Activated CD4-positive, alpha-beta T cell treated with anti-CD3 and anti-CD28 coated beads for 36 hours (primary cell): ENCODE measurements at regions not wholly inside any gene's neighbourhood (a gene's known extent, or its start where the extent isn't known, plus 50 kb on each side); places are given as distances from the start of the nearest gene placed in this dataset.
"Not testable (repeated sequence)": the region's sequence is repeated elsewhere in the genome, so short reads cannot be mapped to it uniquely, and the experiment has no call there.

Experiments
- ATAC-seq: fragments of 200-7000 bp; cut with Tn5 transposase; one replicate; pipeline ENCODE4 v1.10.0; 2021; ENCODE audit warnings: mild to moderate bottlenecking, moderate library complexity
- CTCF ChIA-PET: fragments of 350-600 bp; sonication (Branson Sonifier 250); formaldehyde crosslinking; loops from one replicate; lab custom pipeline; 2021; ENCODE audit warnings: antibody characterized with exemption; lab: Charles Lee
- POLR2A ChIA-PET: fragments of 350-600 bp; sonication (Branson Sonifier 250); formaldehyde crosslinking; loops from one replicate; lab custom pipeline; 2021; ENCODE audit warnings: antibody characterized with exemption, inconsistent platforms; lab: Charles Lee
- DNase-seq: peaks from one replicate; pipeline ENCODE4 v3.0.0-alpha.2; 2020
- H3K27ac Mint-ChIP-seq: one replicate; pipeline ENCODE4 v1.8.0; 2021; ENCODE audit warnings: mixed read lengths
- H3K27me3 Mint-ChIP-seq: one replicate; pipeline ENCODE4 v1.8.0; 2021; ENCODE audit warnings: mixed read lengths
- H3K36me3 Mint-ChIP-seq: one replicate; pipeline ENCODE4 v1.8.0; 2021; ENCODE audit warnings: low read depth, mixed read lengths
- H3K4me1 Mint-ChIP-seq: one replicate; pipeline ENCODE4 v1.8.0; 2021; ENCODE audit warnings: mixed read lengths
- H3K4me3 Mint-ChIP-seq: one replicate; pipeline ENCODE4 v1.8.0; 2021; ENCODE audit warnings: mild to moderate bottlenecking, moderate library complexity, mixed read lengths
- H3K9me3 Mint-ChIP-seq: one replicate; pipeline ENCODE4 v1.8.0; 2021; ENCODE audit warnings: low read depth, mixed read lengths
- intact Hi-C, 2 experiments: fragments of 100-400 bp; cut with DNase I in 1 of 2; cut with micrococcal nuclease in 1 of 2; formaldehyde crosslinking; loops; one replicate each; pipeline versions ENCODE4 v1.14.2 to v1.15.1; 2022 to 2024; cut with DNase I, micrococcal nuclease

DNA sequence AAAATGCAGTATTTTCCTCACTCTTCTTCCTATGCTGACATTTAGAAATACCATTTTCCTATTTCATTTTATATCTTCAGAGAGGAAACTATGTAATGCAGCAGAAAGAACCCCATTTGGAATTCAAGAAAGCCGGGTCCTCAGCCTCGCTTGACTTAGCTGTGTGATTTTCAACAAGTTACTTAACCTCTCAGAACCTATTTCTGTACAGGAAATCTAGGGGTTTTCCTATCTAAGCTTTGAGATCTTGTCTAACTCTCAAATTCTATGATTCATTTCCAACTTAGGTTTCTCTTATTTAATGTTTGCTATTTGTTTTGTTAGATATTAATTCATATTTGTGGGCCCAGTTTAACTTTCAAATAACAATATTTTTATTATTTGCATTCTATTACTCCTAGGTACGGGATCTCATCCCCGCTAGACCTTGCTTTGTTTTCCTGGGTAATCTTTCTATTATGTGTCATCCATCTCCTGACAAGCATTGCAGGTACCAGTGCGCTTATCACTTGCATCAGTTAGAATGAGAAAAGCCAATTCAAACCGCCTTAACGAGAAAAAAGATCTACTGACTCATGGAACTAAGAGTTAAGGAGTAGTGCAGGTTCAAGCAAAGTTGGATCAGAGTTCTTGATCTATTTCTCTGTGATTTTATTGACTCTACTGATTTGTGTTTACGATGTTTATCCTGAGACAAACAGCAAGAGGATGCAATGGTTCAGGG, 70.6 kb upstream of the BHLHE40 start:
- intact Hi-C loops, result loop anchor here (1.0 to 5.0 kb wide), 11 partner anchors 18 to 284 kb away; no protein-coding TSS in a partner anchor
- ChIA-PET POLR2A (interaction anchor here (2.0 kb wide), 1 partner anchor 70 kb away, joined by 9 read pairs; the partner anchor contains the start of gene BHLHE40), CTCF (interaction anchor here (0.7 to 1.5 kb wide), 5 partner anchors 10 to 197 kb away, joined by 3 to 10 read pairs (median 3); no protein-coding TSS in a partner anchor)
- Mint-ChIP-seq H3K4me3 (peak overlapping the region; percentile 49), H3K4me1 (peaks cover 58% of the 10 kb centered on the region), H3K36me3 (peaks cover 3% of the 10 kb centered on the region), H3K9me3 (peaks cover 2% of the 10 kb centered on the region), H3K27ac (peak overlapping the region; percentile 90), H3K27me3 (no peaks in the 10 kb centered on the region)
- DNase-seq (peak; percentile 39), ATAC-seq (peak; percentile 77)

DNA sequence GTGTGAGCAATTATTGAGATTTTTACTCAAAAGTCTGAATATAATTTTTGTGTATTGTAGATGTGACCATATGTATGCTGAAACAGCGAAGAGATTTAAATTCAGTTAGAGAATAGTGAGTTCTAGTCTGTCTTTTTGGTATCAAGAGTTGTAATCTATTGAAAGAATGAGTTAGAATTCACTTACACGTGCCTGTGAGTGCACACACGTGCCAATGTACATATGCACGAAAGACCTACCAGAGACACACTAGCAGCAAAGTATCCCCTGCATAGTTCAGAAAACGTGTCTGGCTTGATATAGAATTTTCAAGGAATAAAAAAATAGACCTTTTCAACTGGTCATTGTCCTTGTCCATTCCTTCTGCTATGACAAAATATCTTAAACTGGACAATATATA, 64.8 kb upstream of the BHLHE40 start:
- ATAC-seq, result no peak
- peaks cover 3% of the 10 kb centered on the region for H3K4me1 Mint-ChIP-seq
- H3K27me3 Mint-ChIP-seq, result no peaks in the 10 kb centered on the region
- H3K4me3 Mint-ChIP-seq, result no peak overlapping the region
- POLR2A ChIA-PET, result no interaction called here
- intact Hi-C loops, result no loop called here
- peaks cover 7% of the 10 kb centered on the region for H3K9me3 Mint-ChIP-seq
- DNase-seq, result no peak
- peaks cover 9% of the 10 kb centered on the region for H3K36me3 Mint-ChIP-seq
- CTCF ChIA-PET, result no interaction called here
- no peak overlapping the region for H3K27ac Mint-ChIP-seq

DNA sequence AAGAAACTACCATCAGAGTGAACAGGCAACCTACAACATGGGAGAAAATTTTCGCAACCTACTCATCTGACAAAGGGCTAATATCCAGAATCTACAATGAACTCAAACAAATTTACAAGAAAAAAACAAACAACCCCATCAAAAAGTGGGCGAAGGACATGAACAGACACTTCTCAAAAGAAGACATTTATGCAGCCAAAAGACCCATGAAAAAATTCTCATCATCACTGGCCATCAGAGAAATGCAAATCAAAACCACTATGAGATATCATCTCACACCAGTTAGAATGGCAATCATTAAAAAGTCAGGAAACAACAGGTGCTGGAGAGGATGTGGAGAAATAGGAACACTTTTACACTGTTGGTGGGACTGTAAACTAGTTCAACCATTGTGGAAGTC, 57.6 kb upstream of the BHLHE40 start:
- not testable (repeated sequence) for H3K36me3 Mint-ChIP-seq

DNA sequence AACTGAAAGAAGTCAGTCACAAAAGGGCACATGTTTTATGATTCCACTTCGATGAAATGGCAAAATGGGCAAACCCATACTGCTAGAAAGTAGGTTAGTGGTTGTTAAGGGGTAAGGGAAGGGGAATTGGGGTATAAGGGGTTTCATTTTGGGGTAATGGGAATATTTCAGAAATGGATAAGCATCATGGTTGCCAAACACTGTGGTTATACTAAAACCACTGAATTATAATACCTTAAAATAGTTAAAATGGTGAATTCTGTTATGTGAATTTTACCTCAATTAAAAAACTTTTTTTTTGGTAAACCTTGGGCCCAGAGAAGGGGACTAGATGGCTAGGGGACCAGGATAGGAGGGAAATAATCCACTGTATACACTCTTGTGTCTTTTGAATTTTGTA, 52.3 kb upstream of the BHLHE40 start:
- Mint-ChIP-seq H3K36me3 (no peaks in the 10 kb centered on the region), H3K27ac (no peak overlapping the region), H3K9me3 (no peaks in the 10 kb centered on the region), H3K27me3 (no peaks in the 10 kb centered on the region), H3K4me3 (no peak overlapping the region), H3K4me1 (peaks cover 24% of the 10 kb centered on the region)
- CTCF ChIA-PET, result no interaction called here
- DNase-seq (no peak), ATAC-seq (no peak)
- POLR2A ChIA-PET, result no interaction called here
- intact Hi-C loops, result loop anchor here in 1 of 2 experiments (1.0 kb wide), 1 partner anchor 18 kb away; no protein-coding TSS in a partner anchor

More for the DNA sequence above, 57.6 kb upstream of the BHLHE40 start:
- ATAC-seq, H3K4me1 Mint-ChIP-seq, CTCF ChIA-PET, H3K27ac Mint-ChIP-seq, intact Hi-C loops, DNase-seq, H3K9me3 Mint-ChIP-seq, H3K4me3 Mint-ChIP-seq, H3K27me3 Mint-ChIP-seq, POLR2A ChIA-PET: not testable (repeated sequence)

DNA sequence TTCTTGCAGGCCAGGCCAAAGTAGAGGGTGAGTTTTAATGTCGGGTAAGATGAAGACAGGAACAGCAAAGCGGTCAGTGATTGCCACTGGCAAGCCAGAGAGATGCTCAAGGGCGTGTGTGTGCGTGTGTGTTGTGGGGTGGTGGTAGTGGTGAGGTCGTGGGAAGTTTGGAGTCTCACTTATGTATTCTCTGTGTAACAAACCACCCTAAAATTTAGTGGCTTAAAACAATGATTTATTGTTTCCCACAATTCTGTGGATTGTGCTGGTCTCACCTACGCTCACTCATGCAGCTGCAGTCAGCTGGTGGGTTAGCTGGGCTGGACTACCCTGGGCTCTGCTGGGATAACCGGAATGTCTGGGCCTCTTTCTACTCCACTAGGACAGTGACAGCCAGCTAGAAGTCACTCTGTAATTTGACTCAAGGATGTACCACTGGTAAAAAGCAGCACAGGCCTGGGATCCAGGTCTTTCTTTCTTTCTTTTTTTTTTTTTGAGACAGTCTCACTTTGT, 50.9 kb upstream of the BHLHE40 start:
- Mint-ChIP-seq H3K4me1 (peaks cover 24% of the 10 kb centered on the region), H3K9me3 (no peaks in the 10 kb centered on the region), H3K27me3 (no peaks in the 10 kb centered on the region), H3K36me3 (no peaks in the 10 kb centered on the region), H3K4me3 (no peak overlapping the region), H3K27ac (peak overlapping the region; percentile 48)
- DNase-seq (peak; percentile 31), ATAC-seq (peak; percentile 14)
- CTCF ChIA-PET, result interaction anchor here (0.6 kb wide), 1 partner anchor 10 kb away, joined by 3 read pairs; no protein-coding TSS in a partner anchor
- intact Hi-C loops, result no loop called here
- POLR2A ChIA-PET, result no interaction called here
